Endodermal cell (in vitro differentiated cells): ENCODE measurements at regions not wholly inside any gene's neighbourhood (a gene's known extent, or its start where the extent isn't known, plus 50 kb on each side); places are given as distances from the start of the nearest gene placed in this dataset.

Experiments
- DNase-seq: peaks from one replicate; pipeline ENCODE4 v3.0.0-alpha.2; 2017
- H3K27ac ChIP-seq: 2 replicates; pipeline ENCODE4 v1.5.1; 2013; ENCODE audit warnings: mild to moderate bottlenecking, low read depth, low read length, moderate library complexity
- H3K27me3 ChIP-seq: 2 replicates; pipeline ENCODE4 v1.6.1; 2013; ENCODE audit warnings: mild to moderate bottlenecking, low read length, moderate library complexity; ENCODE audit not compliant: insufficient read depth, control insufficient read depth, poor library complexity, severe bottlenecking
- H3K36me3 ChIP-seq: 2 replicates; pipeline ENCODE4 v1.7.0; 2013; ENCODE audit warnings: mild to moderate bottlenecking, low read length, moderate library complexity; ENCODE audit not compliant: control insufficient read depth, insufficient read depth
- H3K4me1 ChIP-seq: one replicate; pipeline ENCODE4 v1.7.0; 2013; ENCODE audit warnings: low read length; ENCODE audit not compliant: control insufficient read depth, insufficient read depth
- H3K4me3 ChIP-seq: 2 replicates; pipeline ENCODE4 v1.5.1; 2013; ENCODE audit warnings: mild to moderate bottlenecking, low read length, moderate library complexity
- H3K9ac ChIP-seq: 2 replicates; pipeline ENCODE4 v1.6.1; 2013; ENCODE audit warnings: mild to moderate bottlenecking, low read length, moderate library complexity; ENCODE audit not compliant: poor library complexity, severe bottlenecking; ENCODE audit errors: extremely low read depth
- H3K9me3 ChIP-seq: 2 replicates; pipeline ENCODE4 v1.6.1; 2013; ENCODE audit warnings: mild to moderate bottlenecking, low read length, moderate library complexity; ENCODE audit not compliant: control insufficient read depth
- H3K27ac Mint-ChIP-seq: 2 replicates; pipeline ENCODE4 v1.8.0; 2020; ENCODE audit warnings: mixed read lengths
- H3K27me3 Mint-ChIP-seq: 2 replicates; pipeline ENCODE4 v1.8.0; 2021; ENCODE audit warnings: mild to moderate bottlenecking, mixed read lengths; ENCODE audit not compliant: insufficient read depth
- H3K36me3 Mint-ChIP-seq: 2 replicates; pipeline ENCODE4 v1.8.0; 2020; ENCODE audit warnings: low read depth, mixed read lengths
- H3K4me1 Mint-ChIP-seq: 2 replicates; pipeline ENCODE4 v1.8.0; 2020; ENCODE audit warnings: mixed read lengths
- H3K4me3 Mint-ChIP-seq: 2 replicates; pipeline ENCODE4 v1.8.0; 2020; ENCODE audit warnings: mild to moderate bottlenecking, moderate library complexity, mixed read lengths
- H3K9me3 Mint-ChIP-seq: 2 replicates; pipeline ENCODE4 v1.8.0; 2020; ENCODE audit warnings: mild to moderate bottlenecking, mixed read lengths
- CTCF ChIP-seq: fragments of 200-600 bp; sonication (generic); conservative IDR thresholded peaks from 2 replicates; pipeline ENCODE4 v1.5.0; 2021; ENCODE audit warnings: antibody characterized with exemption, mild to moderate bottlenecking
- WGBS, 2 experiments: methylation state at CpG; one replicate each; pipeline versions ENCODE4 v1.1.5 to v1.1.7; 2013; ENCODE audit warnings: missing lambda C conversion rate in 2 of 2, mixed read lengths in 1 of 2; ENCODE audit not compliant: insufficient coverage in 1 of 2, insufficient read length in 1 of 2; 5-methylcytosine and 5-hydroxymethylcytosine counted together

- no peaks in the 10 kb centered on the region for H3K27me3 ChIP-seq
- Mint-ChIP-seq H3K27me3 (no peaks in the 10 kb centered on the region), H3K36me3 (no peaks in the 10 kb centered on the region), H3K27ac (no peak overlapping the region), H3K4me1 (no peaks in the 10 kb centered on the region), H3K4me3 (no peak overlapping the region), H3K9me3 (peaks cover 6% of the 10 kb centered on the region)
- no peaks in the 10 kb centered on the region for H3K9me3 ChIP-seq
- H3K36me3 ChIP-seq = no peaks in the 10 kb centered on the region
- no peaks in the 10 kb centered on the region for H3K4me1 ChIP-seq
- H3K4me3 ChIP-seq = no peak overlapping the region
- H3K27ac ChIP-seq = no peak overlapping the region
- DNase-seq = no peak
- no peak overlapping the region for H3K9ac ChIP-seq
- no peak for TF ChIP-seq CTCF
- WGBS, 2 experiments = 86 to 93% methylated on average over 1 of the region's 1 CpG
These were observed 388.7 kb downstream of the FAT4 start for GRCh38 chr4:125703443-125703842.

- TF ChIP-seq CTCF = no peak
- no peaks in the 10 kb centered on the region for H3K4me1 Mint-ChIP-seq
- H3K27ac Mint-ChIP-seq = no peak overlapping the region
- H3K4me1 ChIP-seq = no peaks in the 10 kb centered on the region
- H3K4me3 Mint-ChIP-seq = no peak overlapping the region
- H3K9ac ChIP-seq = no peak overlapping the region
- H3K4me3 ChIP-seq = no peak overlapping the region
- H3K9me3 ChIP-seq = no peaks in the 10 kb centered on the region
- no peaks in the 10 kb centered on the region for H3K9me3 Mint-ChIP-seq
- no peaks in the 10 kb centered on the region for H3K36me3 Mint-ChIP-seq
- H3K27me3 Mint-ChIP-seq = no peaks in the 10 kb centered on the region
- no CpG with 5 or more reads among the region's 3 CpGs for WGBS, 2 experiments
- no peak for DNase-seq
- no peak overlapping the region for H3K27ac ChIP-seq
- no peaks in the 10 kb centered on the region for H3K27me3 ChIP-seq
- no peaks in the 10 kb centered on the region for H3K36me3 ChIP-seq
These were observed 390.0 kb downstream of the FAT4 start for GRCh38 chr4:125704726-125705125.

- Mint-ChIP-seq H3K4me1 (no peaks in the 10 kb centered on the region), H3K27me3 (no peaks in the 10 kb centered on the region), H3K36me3 (no peaks in the 10 kb centered on the region), H3K4me3 (no peak overlapping the region), H3K9me3 (no peaks in the 10 kb centered on the region), H3K27ac (no peak overlapping the region)
- 100% methylated on average over 1 of the region's 1 CpG; no CpG with 5 or more reads in 1 of the 2 experiments for whole genome bisulfite sequencing, 2 experiments
- H3K27ac ChIP-seq = no peak overlapping the region
- no peak overlapping the region for H3K9ac ChIP-seq
- H3K4me3 ChIP-seq = no peak overlapping the region
- no peaks in the 10 kb centered on the region for H3K27me3 ChIP-seq
- no peaks in the 10 kb centered on the region for H3K36me3 ChIP-seq
- H3K4me1 ChIP-seq = no peaks in the 10 kb centered on the region
- no peaks in the 10 kb centered on the region for H3K9me3 ChIP-seq
- DNase-seq = no peak
- TF ChIP-seq CTCF = no peak
These were observed 390.9 kb downstream of the FAT4 start for GRCh38 chr4:125705681-125706080.
